Stimulated activated CD8-positive, alpha-beta memory T cell treated with anti-CD3 and anti-CD28 coated beads, Interleukin-7, amount 100 ng/mL, for 24 hours (primary cell): ENCODE measurements at regions not wholly inside any gene's neighbourhood (a gene's known extent, or its start where the extent isn't known, plus 50 kb on each side); places are given as distances from the start of the nearest gene placed in this dataset.

Source experiments
- DNase-seq: peaks from one replicate; pipeline ENCODE4 v3.0.0-alpha.2; 2020; ENCODE audit warnings: low read depth

DNA sequence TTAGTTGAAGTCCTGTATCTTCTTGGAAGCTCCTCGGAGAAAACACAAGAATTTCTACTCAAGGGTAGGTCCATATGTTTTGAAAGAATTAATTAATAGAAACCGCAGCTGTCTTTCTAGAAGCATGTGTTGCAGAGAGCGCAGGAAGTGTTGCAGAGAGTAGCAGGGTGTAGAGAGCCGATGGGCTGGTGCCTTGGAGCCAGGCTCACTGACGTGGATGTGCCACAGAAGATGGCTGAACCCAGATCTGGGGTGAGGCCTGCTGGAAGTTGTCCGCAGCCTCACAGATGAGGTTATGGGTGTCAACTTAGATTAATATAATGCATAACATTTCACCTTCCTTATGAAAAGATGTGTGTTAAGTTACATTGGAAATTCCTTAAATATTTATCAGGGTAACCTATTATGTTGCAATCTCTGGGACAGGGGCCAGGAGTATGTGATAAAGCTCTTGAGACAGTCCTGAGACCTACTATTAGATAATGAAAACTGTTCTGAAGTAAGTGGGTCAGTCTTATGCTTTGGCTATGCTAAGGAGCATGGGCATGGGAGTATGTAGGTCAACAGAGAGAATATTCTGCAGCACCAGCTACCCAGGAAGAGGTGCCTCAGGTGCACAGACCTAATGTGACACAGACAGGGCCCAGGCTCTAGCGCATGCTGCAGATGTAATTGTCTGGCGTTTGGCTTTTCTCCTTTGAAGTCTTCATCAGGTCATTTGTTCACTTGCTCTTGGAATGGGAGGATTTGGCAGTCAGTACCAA lies 973.3 kb downstream of the BCL11B start:
- no peak for DNase-seq

DNA sequence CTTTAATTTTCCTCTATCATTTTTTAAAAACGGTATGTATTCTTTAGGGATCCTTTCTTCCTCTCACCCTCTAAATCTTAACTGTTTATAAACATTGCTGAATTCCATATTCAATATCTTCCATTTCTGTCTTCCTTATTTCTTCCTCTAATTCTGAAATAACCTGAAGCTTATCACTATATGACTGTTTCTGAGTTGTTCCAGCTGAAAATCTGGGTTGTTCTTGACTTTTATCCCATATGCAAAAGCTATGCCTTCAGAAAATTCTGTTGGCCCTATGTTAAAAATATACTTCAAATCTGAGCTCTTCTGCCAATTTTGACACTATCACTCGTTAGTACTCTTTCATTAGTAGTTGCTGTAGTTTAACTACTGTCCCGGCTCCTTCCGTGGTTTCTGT lies 970.3 kb downstream of the BCL11B start:
- DNase-seq = no peak

GRCh38 chr14:98304574-98304973 lies 967.4 kb downstream of the BCL11B start:
- no peak for DNase-seq

GRCh38 chr14:98309591-98309990 lies 962.4 kb downstream of the BCL11B start:
- DNase-seq = no peak

DNA sequence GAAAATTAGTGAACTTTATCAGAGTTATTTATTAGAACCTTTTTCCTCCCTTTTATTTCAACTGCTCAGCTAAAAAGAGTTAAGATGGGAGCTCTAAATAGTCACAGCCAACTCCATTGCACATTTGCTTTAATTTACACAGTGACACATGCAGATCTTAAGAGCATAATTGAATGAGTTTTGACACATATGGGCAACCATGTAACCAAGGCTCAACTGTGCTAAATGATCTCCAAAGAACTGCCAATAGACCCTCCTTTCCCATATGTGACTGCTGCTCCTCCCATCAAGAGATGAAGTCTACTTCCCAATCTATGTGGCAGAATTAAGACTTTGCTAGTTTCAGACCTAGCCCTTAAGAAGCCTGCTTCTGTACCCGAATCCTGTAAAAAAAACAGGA lies 960.0 kb downstream of the BCL11B start:
- no peak for DNase-seq

DNA sequence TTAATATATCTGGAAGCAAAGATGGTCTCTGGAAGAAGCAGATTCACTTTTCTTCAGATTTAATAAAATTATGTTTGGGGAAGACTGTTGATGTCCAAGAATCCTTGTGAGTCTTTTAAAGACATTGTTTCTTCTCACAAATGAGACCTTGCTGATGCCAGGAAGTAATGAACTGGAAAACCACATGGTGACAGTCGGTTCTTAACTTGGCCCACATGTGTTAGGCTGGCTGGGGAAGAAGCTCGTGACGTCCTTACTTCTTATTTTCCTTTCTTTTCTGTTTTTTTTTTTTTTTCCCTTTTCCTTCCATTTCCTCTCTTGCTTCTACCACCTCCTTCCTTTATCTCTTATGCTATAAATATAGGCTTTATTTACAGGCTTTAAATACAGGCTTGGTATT lies 950.2 kb downstream of the BCL11B start:
- no peak for DNase-seq

DNA sequence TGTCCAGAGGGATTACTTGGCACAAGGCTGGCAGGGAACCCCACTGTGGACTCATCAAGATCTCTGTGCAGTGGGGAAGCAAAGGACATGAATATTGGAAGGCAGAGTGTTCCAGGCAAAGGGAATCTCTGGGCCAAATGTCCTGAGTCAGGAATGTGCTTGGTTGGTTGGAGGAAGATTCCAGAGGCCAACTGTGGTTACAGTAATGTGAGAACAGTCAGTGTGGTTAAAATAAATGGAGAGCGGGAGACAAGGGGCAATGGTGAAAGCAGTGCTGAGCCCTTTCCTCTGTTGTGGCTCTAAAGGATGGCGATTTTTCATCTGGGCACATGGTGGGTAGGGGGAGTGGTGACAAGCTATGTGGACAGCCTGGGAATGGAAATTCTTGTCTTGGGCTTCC lies 948.2 kb downstream of the BCL11B start:
- no peak for DNase-seq

DNA sequence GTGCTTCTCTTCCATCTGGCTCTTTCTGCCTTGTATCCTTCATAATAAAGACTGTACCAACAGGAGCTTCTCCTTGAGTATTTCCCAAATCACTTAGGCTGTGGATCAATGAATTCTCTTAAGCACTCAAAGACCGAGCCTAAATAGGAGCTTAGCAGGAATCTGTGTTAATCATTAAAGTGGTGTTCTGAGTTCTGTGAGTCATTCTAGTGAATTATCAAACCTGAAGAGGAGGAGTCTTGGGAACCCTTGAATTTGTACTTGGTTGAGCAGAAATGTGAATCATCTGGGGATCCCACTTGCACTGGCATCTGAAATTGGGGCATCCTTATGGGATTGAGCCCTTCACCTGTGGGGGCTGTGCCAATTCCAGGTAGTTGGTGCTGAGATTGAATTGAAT lies 946.2 kb downstream of the BCL11B start:
- no peak for DNase-seq

DNA sequence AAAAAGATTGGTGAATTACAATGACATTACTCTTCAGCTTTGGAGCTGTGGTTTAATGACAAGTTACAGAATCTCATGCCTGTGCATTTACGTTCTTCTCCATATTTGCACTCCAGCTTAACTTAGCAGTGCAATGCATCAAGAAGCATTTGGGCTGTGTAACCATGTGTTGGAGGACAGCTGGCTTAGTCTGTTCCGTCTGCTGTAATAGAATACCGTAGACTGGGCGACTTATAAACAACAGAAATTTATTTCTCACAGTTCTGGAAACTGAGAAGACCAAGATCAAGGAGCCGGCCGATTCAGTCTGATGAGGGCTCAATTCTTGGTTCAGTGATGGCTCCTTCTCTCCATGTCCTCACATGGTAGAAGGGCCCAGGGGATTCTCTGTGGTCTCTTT lies 943.5 kb downstream of the BCL11B start:
- no peak for DNase-seq

DNA sequence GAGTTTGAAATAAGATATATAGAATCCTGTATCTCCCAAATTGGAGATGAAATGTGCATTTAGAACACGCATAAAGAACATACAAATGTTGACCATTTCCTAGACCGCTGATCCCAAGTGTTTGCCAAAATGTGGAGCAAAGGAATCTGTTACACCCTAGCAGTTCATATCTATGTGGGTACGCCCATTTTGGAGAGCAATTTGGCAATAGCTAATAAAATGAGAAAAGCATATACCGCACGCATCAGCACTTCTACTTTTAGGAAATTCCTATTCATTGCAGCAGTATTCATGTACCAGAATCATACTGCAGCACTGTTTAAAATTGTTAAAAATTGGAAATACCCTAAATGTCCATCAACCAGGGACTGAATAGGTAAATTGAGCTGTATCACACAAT lies 937.8 kb downstream of the BCL11B start:
- no peak for DNase-seq

- no peak for DNase-seq
Observed at GRCh38 chr14:98341211-98341610, 930.8 kb downstream of the BCL11B start.

DNA sequence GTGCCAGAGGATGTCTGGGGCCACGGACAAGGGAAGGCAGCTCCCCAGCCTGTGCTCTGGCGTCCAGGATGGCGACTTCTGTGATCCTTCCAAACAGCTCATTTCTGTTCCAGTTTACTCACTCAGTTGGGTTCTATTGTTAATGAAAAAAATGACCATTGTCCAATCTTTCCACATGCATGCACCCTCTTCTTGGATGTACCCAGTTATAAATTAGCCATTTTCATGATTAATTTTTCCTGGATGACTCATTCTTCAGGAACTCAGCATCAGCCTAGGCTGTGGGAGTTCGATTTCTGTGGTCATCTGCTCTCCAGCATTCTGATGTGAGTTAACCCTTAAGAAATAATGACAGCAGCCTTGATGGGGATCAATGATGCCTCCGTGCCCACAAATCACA lies 926.8 kb downstream of the BCL11B start:
- DNase-seq = no peak

- DNase-seq = no peak
Observed at GRCh38 chr14:98347686-98348085, 924.3 kb downstream of the BCL11B start.

- no peak for DNase-seq
Observed at GRCh38 chr14:98348505-98348904, 923.5 kb downstream of the BCL11B start.

DNA sequence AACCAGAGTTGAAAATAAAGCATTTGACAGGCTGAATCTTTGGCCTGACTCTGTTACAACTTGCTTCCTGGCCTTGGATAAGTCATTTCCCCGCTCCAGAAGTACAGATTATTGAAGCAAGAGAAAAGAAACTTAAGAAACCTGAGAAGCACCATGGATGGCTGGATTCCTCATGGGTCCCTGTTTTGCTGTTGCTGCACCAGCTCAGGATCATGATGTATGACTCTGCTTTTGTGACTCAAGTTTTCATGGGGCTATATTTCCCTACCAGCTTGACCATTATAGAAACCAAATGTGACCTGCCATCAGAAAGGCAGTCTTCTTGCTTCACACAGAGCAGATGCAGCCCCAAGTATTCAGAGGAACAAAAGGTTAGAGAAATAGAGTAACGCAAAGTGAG lies 921.8 kb downstream of the BCL11B start:
- DNase-seq = no peak

- no peak for DNase-seq
Observed at GRCh38 chr14:98364961-98365360, 907.0 kb downstream of the BCL11B start.

- no peak for DNase-seq
Observed at GRCh38 chr14:98366429-98366828, 905.6 kb downstream of the BCL11B start.

DNA sequence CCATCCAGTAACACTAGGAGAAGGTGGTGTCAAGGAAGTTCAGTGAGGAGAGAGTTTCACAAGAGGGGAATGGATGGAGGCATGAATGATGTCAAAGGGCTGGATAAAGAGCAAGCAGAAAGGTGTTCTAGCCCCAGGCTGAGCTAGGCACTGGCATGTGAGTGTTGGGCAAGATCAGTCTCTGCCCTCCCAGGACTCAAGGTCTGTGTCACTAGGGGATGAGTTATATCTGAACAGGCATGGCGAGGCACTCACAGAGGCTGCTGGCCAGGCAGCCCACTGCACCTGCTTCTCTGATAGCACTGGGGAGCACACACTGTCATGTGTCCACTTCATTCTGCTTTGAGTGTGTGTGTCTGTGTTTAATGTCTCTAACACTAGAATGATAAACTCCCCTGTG lies 903.8 kb downstream of the BCL11B start:
- DNase-seq = no peak

- no peak for DNase-seq
Observed at GRCh38 chr14:98368916-98369315, 903.1 kb downstream of the BCL11B start.

DNA sequence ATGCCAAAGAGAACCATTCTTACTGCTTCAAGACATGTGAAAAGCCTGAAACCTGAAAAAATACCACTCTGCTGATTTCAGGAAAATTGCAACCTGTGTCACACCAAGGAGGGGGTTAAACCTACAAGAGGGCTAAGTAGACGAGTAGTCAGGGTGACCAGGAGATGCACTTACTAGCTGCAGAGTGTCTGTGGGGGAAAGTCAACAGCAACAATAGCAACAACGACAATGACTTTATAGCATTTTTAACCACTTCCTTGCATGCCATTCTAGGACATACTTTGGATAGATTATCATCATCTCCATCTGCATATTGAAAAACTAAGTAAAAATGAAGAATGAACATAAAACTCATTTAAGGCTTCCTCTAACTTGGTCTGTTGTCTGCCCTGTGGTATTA lies 902.7 kb downstream of the BCL11B start:
- DNase-seq = no peak

- no peak for DNase-seq
Observed at GRCh38 chr14:98370352-98370751, 901.6 kb downstream of the BCL11B start.

GRCh38 chr14:98371141-98371540 lies 900.9 kb downstream of the BCL11B start:
- DNase-seq = no peak

DNA sequence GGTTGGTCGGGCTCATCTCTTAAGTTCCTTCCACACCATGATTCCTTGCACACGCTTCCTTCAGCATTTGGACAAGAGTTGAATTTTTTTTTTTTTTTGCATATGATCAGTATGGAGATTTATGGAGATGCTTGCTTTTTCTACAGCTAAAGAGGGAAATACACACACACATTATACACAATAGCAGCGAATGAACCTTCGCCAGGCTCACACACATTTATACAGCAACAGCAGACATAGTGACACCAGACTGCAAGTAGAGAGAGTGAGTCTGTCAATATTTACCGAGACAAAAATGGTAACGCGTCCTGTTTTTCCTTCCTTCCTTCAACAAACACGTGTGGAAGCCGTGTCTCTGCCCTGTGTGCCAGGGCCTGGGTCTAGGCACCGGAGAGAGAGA lies 897.9 kb downstream of the BCL11B start:
- DNase-seq = no peak

DNA sequence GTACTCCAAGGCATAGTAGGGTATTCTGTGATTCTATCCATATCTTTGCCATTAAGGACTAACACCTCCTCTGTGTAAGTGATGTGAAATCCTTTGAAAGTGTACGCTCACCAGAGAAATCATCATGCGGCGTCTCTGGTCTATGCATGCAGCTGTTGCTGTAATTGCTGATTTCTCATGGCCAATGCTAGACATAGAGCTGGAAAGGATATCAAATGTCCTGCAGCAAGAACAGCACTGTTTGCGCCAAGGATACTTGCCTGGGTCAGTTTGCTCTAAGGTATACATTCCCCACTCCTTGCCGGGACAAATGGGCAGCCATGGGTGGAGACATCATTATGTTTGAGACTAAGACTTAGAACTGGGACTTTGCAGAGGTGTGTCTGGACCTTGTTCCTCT lies 896.4 kb downstream of the BCL11B start:
- no peak for DNase-seq

DNA sequence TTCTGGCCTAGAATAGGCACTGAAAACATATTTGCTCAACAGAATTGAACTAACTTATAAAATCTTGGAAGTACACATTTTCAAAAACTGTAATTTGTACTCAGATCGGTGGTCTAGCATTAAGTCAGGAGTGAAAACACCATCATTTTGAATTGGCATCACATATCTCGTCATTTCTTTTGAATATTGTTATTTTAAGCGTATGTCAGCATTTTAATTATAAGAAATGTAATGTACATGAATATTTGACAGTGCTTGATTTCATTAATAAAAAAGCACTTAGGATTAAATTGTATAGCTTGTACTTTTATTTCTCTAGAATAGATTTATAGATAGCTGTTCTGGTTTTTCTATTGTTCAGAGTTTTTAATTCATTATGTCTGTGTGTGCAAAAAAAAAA lies 892.2 kb downstream of the BCL11B start:
- no peak for DNase-seq
